GM12892 (cell line): ENCODE measurements at regions not wholly inside any gene's neighbourhood (a gene's known extent, or its start where the extent isn't known, plus 50 kb on each side); places are given as distances from the start of the nearest gene placed in this dataset.

Source experiments
- POLR2AphosphoS5 ChIP-seq: IDR thresholded peaks from 2 replicates; pipeline ENCODE4 v1.6.1; 2011; ENCODE audit warnings: low read depth, low read length, control low read depth
- TAF1 ChIP-seq: IDR thresholded peaks from 2 replicates; pipeline ENCODE4 v1.6.1; 2011; ENCODE audit warnings: low read depth, mild to moderate bottlenecking, control low read depth, low read length, borderline replicate concordance

GRCh38 chr6:71730284-71730683 lies 156.1 kb upstream of the RIMS1 start:
- TF ChIP-seq TAF1 (no peak), POLR2AphosphoS5 (no peak)
